HEK293T (cell line): ENCODE measurements at regions not wholly inside any gene's neighbourhood (a gene's known extent, or its start where the extent isn't known, plus 50 kb on each side); places are given as distances from the start of the nearest gene placed in this dataset.

Source experiments
- ARNT ChIP-seq: fragments of 450-650 bp; IDR thresholded peaks from 2 replicates; pipeline ENCODE4 v1.6.1; 2017; ENCODE audit warnings: mild to moderate bottlenecking
- BHLHE40 ChIP-seq: fragments of 450-650 bp; IDR thresholded peaks from 2 replicates; pipeline ENCODE4 v1.6.1; 2016; ENCODE audit warnings: mild to moderate bottlenecking, moderate library complexity, borderline replicate concordance
- ELF4 ChIP-seq: fragments of 450-650 bp; IDR thresholded peaks from 2 replicates; pipeline ENCODE4 v1.6.1; 2017; ENCODE audit warnings: antibody characterized with exemption
- FOXA1 ChIP-seq: fragments of 450-650 bp; IDR thresholded peaks from 2 replicates; pipeline ENCODE4 v1.6.1; 2016; ENCODE audit warnings: mild to moderate bottlenecking
- FOXK2 ChIP-seq: fragments of 450-650 bp; IDR thresholded peaks from 2 replicates; pipeline ENCODE4 v1.6.1; 2016; ENCODE audit warnings: mild to moderate bottlenecking
- FOXM1 ChIP-seq: fragments of 450-650 bp; IDR thresholded peaks from 2 replicates; pipeline ENCODE4 v1.6.1; 2017; ENCODE audit warnings: mild to moderate bottlenecking, borderline replicate concordance
- L3MBTL2 ChIP-seq: fragments of 450-650 bp; conservative IDR thresholded peaks from 2 replicates; pipeline ENCODE4 v1.6.1; 2016; ENCODE audit warnings: mild to moderate bottlenecking
- LEF1 ChIP-seq: fragments of 450-650 bp; IDR thresholded peaks from 2 replicates; pipeline ENCODE4 v1.6.1; 2017; ENCODE audit warnings: mild to moderate bottlenecking, borderline replicate concordance
- NFRKB ChIP-seq: fragments of 450-650 bp; IDR thresholded peaks from 2 replicates; pipeline ENCODE4 v1.6.1; 2016; ENCODE audit warnings: mild to moderate bottlenecking, moderate library complexity
- SP1 ChIP-seq: fragments of 450-650 bp; IDR thresholded peaks from 2 replicates; pipeline ENCODE4 v1.6.1; 2017
- SUZ12 ChIP-seq: fragments of 450-650 bp; IDR thresholded peaks from 2 replicates; pipeline ENCODE4 v1.6.1; 2016; ENCODE audit warnings: mild to moderate bottlenecking
- TARDBP ChIP-seq: fragments of 450-650 bp; IDR thresholded peaks from 2 replicates; pipeline ENCODE4 v1.6.1; 2016
- ZNF384 ChIP-seq: fragments of 450-650 bp; IDR thresholded peaks from 2 replicates; pipeline ENCODE4 v1.6.1; 2016
- TF ChIP-seq, protein P1 (sequence below): fragments of 450-650 bp; IDR thresholded peaks from 2 replicates; pipeline ENCODE4 v1.6.1; 2016

DNA sequence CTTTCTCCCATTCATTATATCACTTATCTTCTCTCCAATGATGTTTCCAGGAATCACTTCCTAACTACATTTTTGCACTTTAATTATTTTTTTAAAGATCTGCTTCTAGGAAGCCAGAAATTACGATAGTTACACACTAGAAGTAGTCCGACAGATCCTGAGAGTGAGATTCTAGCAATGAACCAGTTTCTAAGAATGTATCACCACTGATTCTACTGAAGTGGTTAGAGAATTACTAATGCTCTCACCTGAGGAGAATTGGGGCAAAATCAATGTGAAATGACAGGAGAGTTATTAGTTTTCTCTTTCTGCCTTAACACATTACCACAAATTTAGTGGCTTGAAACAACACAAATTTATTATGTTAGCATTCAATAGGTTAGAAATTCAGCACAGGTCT is 241.2 kb downstream of the CASP12 start:
- TF ChIP-seq FOXM1 (no peak), SP1 (no peak), L3MBTL2 (no peak), FOXA1 (no peak), ARNT (no peak), SUZ12 (no peak), FOXK2 (no peak), ELF4 (no peak), LEF1 (no peak), NFRKB (no peak), TARDBP (no peak), BHLHE40 (no peak), ZNF384 (no peak)
- TF ChIP-seq, protein P1, sequence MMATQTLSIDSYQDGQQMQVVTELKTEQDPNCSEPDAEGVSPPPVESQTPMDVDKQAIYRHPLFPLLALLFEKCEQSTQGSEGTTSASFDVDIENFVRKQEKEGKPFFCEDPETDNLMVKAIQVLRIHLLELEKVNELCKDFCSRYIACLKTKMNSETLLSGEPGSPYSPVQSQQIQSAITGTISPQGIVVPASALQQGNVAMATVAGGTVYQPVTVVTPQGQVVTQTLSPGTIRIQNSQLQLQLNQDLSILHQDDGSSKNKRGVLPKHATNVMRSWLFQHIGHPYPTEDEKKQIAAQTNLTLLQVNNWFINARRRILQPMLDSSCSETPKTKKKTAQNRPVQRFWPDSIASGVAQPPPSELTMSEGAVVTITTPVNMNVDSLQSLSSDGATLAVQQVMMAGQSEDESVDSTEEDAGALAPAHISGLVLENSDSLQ: no peak
